GM12892 (cell line): ENCODE measurements at regions not wholly inside any gene's neighbourhood (a gene's known extent, or its start where the extent isn't known, plus 50 kb on each side); places are given as distances from the start of the nearest gene placed in this dataset.

ENCODE experiments used
- POLR2A ChIP-seq: IDR thresholded peaks from 2 replicates; pipeline ENCODE4 v1.6.1; 2011; ENCODE audit warnings: low read depth, low read length, control low read depth
- POLR2AphosphoS5 ChIP-seq: IDR thresholded peaks from 2 replicates; pipeline ENCODE4 v1.6.1; 2011; ENCODE audit warnings: low read depth, low read length, control low read depth
- TAF1 ChIP-seq: IDR thresholded peaks from 2 replicates; pipeline ENCODE4 v1.6.1; 2011; ENCODE audit warnings: low read depth, mild to moderate bottlenecking, control low read depth, low read length, borderline replicate concordance

- TF ChIP-seq POLR2AphosphoS5 (no peak), TAF1 (no peak), POLR2A (no peak)
Observed at GRCh38 chr4:124947622-124948265, 235.2 kb upstream of the ANKRD50 start.
